ENCODE measurements at regions not wholly inside any gene's neighbourhood (a gene's known extent, or its start where the extent isn't known, plus 50 kb on each side); places are given as distances from the start of the nearest gene placed in this dataset.

GRCh38 chr4:125515016-125515415, 200.3 kb downstream of the FAT4 start (continued):
- TF ChIP-seq MEF2B (IDR thresholded peaks at IDR 0.05; ENCODE audit: partially characterized antibody, poor library complexity, severe bottlenecking) (no peak), TAF1 (IDR thresholded peaks at IDR 0.05; ENCODE audit: borderline replicate concordance, low read depth, low read length) (no peak)
- TF ChIP-seq, protein P1, sequence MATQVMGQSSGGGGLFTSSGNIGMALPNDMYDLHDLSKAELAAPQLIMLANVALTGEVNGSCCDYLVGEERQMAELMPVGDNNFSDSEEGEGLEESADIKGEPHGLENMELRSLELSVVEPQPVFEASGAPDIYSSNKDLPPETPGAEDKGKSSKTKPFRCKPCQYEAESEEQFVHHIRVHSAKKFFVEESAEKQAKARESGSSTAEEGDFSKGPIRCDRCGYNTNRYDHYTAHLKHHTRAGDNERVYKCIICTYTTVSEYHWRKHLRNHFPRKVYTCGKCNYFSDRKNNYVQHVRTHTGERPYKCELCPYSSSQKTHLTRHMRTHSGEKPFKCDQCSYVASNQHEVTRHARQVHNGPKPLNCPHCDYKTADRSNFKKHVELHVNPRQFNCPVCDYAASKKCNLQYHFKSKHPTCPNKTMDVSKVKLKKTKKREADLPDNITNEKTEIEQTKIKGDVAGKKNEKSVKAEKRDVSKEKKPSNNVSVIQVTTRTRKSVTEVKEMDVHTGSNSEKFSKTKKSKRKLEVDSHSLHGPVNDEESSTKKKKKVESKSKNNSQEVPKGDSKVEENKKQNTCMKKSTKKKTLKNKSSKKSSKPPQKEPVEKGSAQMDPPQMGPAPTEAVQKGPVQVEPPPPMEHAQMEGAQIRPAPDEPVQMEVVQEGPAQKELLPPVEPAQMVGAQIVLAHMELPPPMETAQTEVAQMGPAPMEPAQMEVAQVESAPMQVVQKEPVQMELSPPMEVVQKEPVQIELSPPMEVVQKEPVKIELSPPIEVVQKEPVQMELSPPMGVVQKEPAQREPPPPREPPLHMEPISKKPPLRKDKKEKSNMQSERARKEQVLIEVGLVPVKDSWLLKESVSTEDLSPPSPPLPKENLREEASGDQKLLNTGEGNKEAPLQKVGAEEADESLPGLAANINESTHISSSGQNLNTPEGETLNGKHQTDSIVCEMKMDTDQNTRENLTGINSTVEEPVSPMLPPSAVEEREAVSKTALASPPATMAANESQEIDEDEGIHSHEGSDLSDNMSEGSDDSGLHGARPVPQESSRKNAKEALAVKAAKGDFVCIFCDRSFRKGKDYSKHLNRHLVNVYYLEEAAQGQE (IDR thresholded peaks at IDR 0.05; ENCODE audit: low read depth, low read length) = no peak

DNA sequence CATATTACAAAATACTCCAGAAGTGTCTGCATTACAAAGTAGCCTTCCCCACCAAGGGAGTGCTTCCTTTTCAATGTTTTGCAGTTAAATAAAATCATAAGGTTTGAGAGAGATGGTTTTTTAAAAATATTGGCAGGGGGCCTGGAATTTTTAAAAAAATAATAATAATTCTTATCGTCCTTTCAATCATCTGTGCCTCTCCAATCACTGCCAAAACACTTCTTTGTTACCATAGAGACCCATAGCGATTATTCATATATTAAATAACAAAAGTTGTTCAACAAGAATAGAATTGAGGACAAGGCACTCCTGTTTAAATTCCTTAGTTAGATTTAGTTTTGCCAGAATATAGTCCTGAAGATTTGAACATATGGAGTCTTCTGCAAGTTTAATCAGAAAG, 203.1 kb downstream of the FAT4 start:
- H3K4me2 ChIP-seq (ENCODE audit: control insufficient read depth, insufficient read depth) = no peak overlapping the region
- TF ChIP-seq USF2 (IDR thresholded peaks at IDR 0.05; ENCODE audit: borderline replicate concordance, low read depth, low read length) = no peak
- DNase-seq (ENCODE audit: low read depth, low spot score) = no peak
- 29% methylated on average over 2 of the region's 2 CpGs for WGBS (ENCODE audit: insufficient coverage, insufficient replicate concordance, low lambda C conversion rate, missing lambda C conversion rate)
- H3K27ac ChIP-seq (ENCODE audit: control insufficient read depth, insufficient read depth) = no peak overlapping the region
- H3K4me1 ChIP-seq (ENCODE audit: control insufficient read depth, insufficient read depth, low read length) = no peaks in the 10 kb centered on the region
- no peaks in the 10 kb centered on the region for H3K79me2 ChIP-seq (ENCODE audit: control insufficient read depth, insufficient read depth, low read length)
- no peak overlapping the region for H3K4me3 ChIP-seq
- in situ Hi-C loops (cut with MboI) = no loop called here
- no peak overlapping the region for H2AFZ ChIP-seq (ENCODE audit: control insufficient read depth, low read depth, low read length)
- no TSS peak for BruUV-seq (replicated peaks)
- ATAC-seq = no peak
- H3K9ac ChIP-seq (ENCODE audit: control insufficient read depth, insufficient read depth, low read length) = no peak overlapping the region
- ChIA-PET RAD21 (ENCODE audit: unreplicated experiment) (no interaction called here), SMC1A (ENCODE audit: uncharacterized antibody, unreplicated experiment) (no interaction called here), CTCF (no interaction called here), POLR2A (no interaction called here)
- H3K9me3 ChIP-seq (replicated peaks; ENCODE audit: control insufficient read depth, insufficient read depth, low read length) = no peaks in the 10 kb centered on the region
- FAIRE-seq = no peak
- intact Hi-C loops (cut with micrococcal nuclease; ENCODE audit: unreplicated experiment) = no loop called here
- no peaks in the 10 kb centered on the region for H3K36me3 ChIP-seq (ENCODE audit: control insufficient read depth in 2 of 2, insufficient read depth in 2 of 2, low read length in 1 of 2)
- H3K27me3 ChIP-seq (replicated peaks in 1 of 2; ENCODE audit: control insufficient read depth in 2 of 2, insufficient read depth in 2 of 2, low read length in 1 of 2) = no peaks in the 10 kb centered on the region
- no peaks in the 10 kb centered on the region for H4K20me1 ChIP-seq (ENCODE audit: control insufficient read depth, insufficient read depth)
